Activated T-helper 17 cell treated with anti-CD3 and anti-CD28 coated beads, Interleukin-2, amount 50 U/mL, for 72 hours (primary cell): ENCODE measurements at regions not wholly inside any gene's neighbourhood (a gene's known extent, or its start where the extent isn't known, plus 50 kb on each side); places are given as distances from the start of the nearest gene placed in this dataset.
A peak's percentile ranks its signal among the peaks of the same experiment; 100 is the strongest.

Source experiments
- ATAC-seq: fragments of 150-1000 bp; cut with Tn5 transposase; replicated peaks from 2 replicates; pipeline ENCODE4 v1.10.0; 2021; ENCODE audit warnings: mild to moderate bottlenecking, moderate library complexity
- H3K27ac Mint-ChIP-seq: one replicate; pipeline ENCODE4 v1.8.0; 2022; ENCODE audit warnings: mixed read lengths
- H3K27me3 Mint-ChIP-seq: one replicate; pipeline ENCODE4 v1.8.0; 2022; ENCODE audit warnings: mixed read lengths
- H3K36me3 Mint-ChIP-seq: one replicate; pipeline ENCODE4 v1.8.0; 2022; ENCODE audit warnings: low read depth, mild to moderate bottlenecking, mixed read lengths
- H3K4me1 Mint-ChIP-seq: one replicate; pipeline ENCODE4 v1.8.0; 2022; ENCODE audit warnings: mixed read lengths
- H3K4me3 Mint-ChIP-seq: one replicate; pipeline ENCODE4 v1.8.0; 2022; ENCODE audit warnings: mild to moderate bottlenecking, mixed read lengths
- H3K9me3 Mint-ChIP-seq: one replicate; pipeline ENCODE4 v1.8.0; 2022; ENCODE audit warnings: mixed read lengths

DNA sequence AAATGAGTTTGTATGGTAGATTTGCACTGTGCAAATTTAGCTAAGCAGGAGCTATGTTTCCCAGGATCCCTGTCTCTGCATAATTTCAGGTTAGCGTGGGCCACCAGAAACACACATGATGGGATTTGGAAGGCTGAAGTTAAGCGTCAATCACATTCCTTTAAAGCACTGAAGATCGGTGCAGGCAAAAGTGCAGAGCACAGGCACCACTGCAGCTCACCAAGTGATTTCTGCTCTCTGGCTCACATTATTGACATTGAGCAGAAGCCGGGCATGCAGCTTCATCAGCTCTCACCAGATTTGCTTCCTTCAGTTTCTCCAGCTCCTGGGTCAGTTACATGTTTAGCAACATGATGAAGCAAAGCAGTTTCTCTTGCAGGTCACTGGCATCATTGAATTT is 256.4 kb upstream of the TGFBR2 start:
- peaks cover 8% of the 10 kb centered on the region for H3K27me3 Mint-ChIP-seq
- H3K27ac Mint-ChIP-seq, result no peak overlapping the region
- H3K4me3 Mint-ChIP-seq, result no peak overlapping the region
- peaks cover 55% of the 10 kb centered on the region for H3K4me1 Mint-ChIP-seq
- H3K36me3 Mint-ChIP-seq, result no peaks in the 10 kb centered on the region
- H3K9me3 Mint-ChIP-seq, result no peaks in the 10 kb centered on the region
- ATAC-seq, result no peak

DNA sequence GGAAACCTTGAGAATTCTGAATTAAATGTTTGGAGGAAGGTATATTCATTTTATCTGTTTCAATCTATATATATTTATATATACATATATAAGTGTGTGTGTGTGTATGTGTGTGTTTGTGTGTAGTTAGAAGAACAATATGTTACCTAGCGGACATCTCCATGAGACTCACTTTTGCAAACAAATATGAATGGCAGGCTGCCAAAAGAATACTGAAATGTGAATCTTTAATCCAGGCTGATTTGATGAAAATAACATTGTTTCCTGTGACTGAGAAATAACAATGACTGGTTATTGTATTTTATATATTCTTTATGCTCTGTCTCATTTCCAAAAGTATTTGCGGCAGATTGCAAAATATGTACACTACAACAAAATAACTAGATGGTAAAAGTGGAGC is 255.5 kb upstream of the TGFBR2 start:
- H3K9me3 Mint-ChIP-seq, result no peaks in the 10 kb centered on the region
- peaks cover 8% of the 10 kb centered on the region for H3K27me3 Mint-ChIP-seq
- no peaks in the 10 kb centered on the region for H3K36me3 Mint-ChIP-seq
- H3K27ac Mint-ChIP-seq, result no peak overlapping the region
- H3K4me3 Mint-ChIP-seq, result no peak overlapping the region
- ATAC-seq, result no peak
- H3K4me1 Mint-ChIP-seq, result peaks cover 50% of the 10 kb centered on the region

DNA sequence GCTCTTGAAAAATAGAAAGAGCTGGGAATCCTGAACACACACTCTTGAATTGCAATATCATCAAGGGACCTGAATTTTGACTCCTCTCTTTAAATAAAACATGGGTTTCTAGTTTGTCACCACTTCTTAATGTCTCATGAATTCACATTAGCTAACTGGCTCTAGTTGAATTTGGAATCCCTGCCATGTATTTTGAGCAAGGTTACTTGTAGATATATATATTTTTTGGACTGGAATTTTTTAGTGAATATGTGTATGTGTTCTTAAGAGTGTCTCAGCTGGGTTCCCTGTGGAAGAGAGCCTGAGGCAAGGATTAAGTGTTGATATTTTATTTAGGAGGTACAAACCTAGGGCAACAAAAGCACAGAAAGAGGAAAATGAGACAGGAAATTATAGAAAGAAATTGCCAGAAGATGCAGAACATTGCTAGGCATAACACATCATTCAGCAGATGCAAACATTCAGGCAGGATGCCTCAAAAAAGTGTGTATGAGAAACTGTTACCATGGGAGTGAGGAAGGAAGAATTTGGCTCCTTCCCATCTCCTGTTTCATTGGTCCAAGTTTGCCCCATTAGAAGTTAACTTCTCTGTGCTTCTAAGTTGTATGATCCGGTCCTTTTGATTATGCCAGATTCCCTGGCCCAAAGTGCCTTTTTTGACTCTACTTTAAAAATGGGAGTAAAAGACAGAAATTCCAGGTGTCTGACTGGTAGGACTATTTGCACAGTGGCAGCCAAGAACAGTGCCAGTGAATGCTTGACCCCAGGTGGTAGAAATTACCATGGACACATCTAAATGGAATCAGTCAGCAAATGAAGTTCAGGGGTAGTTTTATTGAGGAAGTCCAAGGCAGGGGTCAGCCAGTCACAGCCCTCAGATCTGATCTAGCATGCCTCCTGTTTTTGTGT is 253.7 kb upstream of the TGFBR2 start:
- H3K27ac Mint-ChIP-seq, result peak overlapping the region; percentile 28
- H3K4me1 Mint-ChIP-seq, result peaks cover 38% of the 10 kb centered on the region
- peaks cover 12% of the 10 kb centered on the region for H3K27me3 Mint-ChIP-seq
- H3K36me3 Mint-ChIP-seq, result no peaks in the 10 kb centered on the region
- no peaks in the 10 kb centered on the region for H3K9me3 Mint-ChIP-seq
- peak overlapping the region; percentile 16 for H3K4me3 Mint-ChIP-seq
- ATAC-seq, result no peak

DNA sequence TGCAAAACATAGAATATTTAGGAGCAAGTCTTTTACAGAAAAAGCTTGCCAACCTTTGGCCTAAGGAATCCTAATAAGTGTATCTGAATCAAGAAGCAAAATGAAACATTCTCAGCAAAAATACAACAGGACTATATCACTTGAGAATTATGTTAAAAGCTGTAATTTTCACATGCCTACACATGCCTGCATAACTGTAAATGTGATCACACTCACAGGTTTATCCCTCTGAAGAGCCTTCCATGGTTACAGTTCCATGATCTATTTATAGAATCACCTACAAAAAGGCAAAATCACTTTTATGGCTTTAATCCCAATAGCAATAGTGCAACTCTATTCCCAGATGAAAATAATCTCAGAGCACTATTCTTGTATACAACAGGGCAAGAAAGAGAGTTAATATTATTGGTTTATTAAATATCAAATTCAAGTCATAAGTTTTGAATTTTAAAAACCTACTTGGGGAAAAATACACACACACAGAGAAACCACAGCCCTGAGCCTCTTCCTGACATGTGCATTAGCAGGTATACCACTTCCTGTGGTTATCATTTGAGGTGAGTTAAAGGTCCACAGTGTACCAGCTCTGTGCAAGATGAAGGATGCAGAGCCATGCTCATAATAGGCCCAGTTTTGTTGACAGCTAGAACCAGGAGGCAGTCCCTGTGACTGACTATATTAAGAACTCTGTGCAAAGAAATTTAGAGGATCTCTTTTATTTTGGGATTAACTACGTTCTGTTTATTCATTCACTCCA is 252.5 kb upstream of the TGFBR2 start:
- H3K4me3 Mint-ChIP-seq, result peak overlapping the region; percentile 54
- H3K9me3 Mint-ChIP-seq, result no peaks in the 10 kb centered on the region
- H3K27ac Mint-ChIP-seq, result peak overlapping the region; percentile 76
- peaks cover 16% of the 10 kb centered on the region for H3K27me3 Mint-ChIP-seq
- peak; percentile 100 for ATAC-seq
- no peaks in the 10 kb centered on the region for H3K36me3 Mint-ChIP-seq
- H3K4me1 Mint-ChIP-seq, result peaks cover 27% of the 10 kb centered on the region

DNA sequence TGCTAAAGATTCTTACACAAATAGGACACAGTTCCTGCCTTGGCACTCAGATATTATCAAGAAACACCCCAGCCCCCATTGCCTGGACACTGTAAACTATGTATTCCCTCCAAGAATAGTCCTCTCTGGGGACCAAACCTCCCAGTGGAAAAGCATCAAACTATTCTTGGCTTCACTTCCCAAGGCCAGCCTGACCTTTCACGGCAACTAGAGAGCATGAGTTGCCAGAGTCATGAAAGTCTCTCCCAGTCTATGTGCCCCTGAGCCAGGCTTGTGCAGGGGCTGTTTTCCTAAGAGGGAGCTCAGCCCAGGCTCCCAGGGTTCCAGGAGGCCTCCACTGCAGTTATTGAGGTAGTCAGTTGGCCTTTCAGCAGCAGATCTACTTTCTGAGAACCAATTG is 251.9 kb upstream of the TGFBR2 start:
- Mint-ChIP-seq H3K27me3 (peaks cover 16% of the 10 kb centered on the region), H3K9me3 (no peaks in the 10 kb centered on the region), H3K4me1 (peaks cover 21% of the 10 kb centered on the region), H3K36me3 (no peaks in the 10 kb centered on the region), H3K4me3 (peak overlapping the region; percentile 54), H3K27ac (peak overlapping the region; percentile 76)
- ATAC-seq, result no peak

DNA sequence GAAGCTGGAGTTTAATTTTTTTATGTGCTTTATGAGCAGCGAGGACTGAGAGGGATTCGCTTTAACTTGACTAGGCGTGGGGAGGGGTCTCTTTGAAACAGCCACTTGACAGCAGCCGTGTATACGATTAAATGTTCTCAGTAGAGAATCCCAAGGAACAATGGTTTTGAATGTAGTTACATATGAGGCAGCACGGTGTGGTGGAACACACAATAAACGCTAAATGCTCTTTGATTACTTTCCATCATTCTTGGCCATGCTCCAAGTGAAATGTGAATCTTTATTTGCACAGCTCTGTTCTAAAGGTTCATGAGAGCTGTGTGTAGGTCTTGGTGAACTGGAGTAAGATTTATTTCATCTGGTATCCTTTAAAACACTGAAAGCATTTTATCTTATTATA is 251.4 kb upstream of the TGFBR2 start:
- Mint-ChIP-seq H3K36me3 (no peaks in the 10 kb centered on the region), H3K4me1 (peaks cover 21% of the 10 kb centered on the region), H3K27me3 (peaks cover 16% of the 10 kb centered on the region), H3K4me3 (no peak overlapping the region), H3K27ac (peak overlapping the region; percentile 76), H3K9me3 (no peaks in the 10 kb centered on the region)
- ATAC-seq, result no peak

DNA sequence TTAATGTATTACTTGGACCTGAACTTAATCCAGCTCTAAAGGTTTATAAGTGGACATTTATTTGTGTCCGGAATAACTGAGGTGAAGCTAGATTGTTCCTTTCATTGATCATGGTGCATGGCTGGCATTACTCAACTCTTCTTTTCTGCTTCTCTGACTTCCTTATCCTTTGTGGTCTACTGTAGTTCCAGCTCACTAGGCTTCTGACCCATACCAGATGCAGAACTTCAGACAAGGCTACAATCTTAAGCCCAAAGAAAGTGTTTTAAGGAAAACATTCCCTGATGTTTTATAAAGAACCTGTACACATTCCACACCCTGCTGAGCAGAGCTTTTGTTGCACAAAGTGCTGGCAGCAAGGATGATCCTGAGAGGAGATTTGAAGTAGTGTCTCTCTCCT is 250.8 kb upstream of the TGFBR2 start:
- Mint-ChIP-seq H3K36me3 (no peaks in the 10 kb centered on the region), H3K27me3 (peaks cover 16% of the 10 kb centered on the region), H3K4me1 (peaks cover 17% of the 10 kb centered on the region), H3K27ac (no peak overlapping the region), H3K4me3 (no peak overlapping the region), H3K9me3 (no peaks in the 10 kb centered on the region)
- ATAC-seq, result no peak

DNA sequence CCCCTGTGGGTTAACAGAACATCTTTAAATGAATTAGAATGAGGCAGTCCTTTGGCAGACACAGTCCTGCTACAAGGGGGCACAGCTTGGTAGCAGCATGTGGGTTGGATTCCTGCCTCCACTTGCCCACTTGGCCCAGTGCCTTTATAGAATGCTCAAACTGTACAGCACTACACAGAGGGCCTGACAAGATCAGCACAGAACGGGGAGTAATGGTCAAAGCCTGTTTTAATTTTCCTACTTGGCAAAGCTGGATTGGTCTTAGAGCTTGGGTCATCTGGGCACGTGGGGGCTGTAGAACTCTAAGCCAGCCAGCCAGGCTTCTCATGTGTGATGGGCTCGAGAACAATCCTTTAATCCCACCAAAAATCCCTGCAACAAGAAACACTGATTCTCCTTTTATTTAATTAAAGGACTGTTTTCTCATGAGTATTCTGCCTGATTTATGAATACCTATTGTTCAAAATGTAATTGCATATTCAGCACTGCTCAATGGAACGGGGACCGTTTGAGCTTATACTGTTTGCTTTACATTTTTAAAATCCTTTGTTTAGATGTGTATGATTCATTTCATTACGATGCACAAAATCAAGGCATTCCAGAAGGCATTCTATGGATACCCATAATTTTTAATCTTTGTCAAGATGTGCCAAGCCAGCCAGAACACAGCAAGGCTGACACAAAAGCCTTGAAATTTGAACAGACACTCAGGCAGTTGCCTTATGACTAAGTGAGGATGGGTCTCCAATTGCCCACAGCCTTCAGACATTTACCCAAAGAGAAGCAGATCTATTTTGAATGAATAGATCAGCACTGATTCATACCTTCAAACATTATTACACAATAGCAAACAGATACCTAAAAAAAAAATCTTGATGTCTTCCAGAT is 249.3 kb upstream of the TGFBR2 start:
- Mint-ChIP-seq H3K4me3 (no peak overlapping the region), H3K27ac (no peak overlapping the region), H3K36me3 (no peaks in the 10 kb centered on the region), H3K4me1 (peaks cover 15% of the 10 kb centered on the region), H3K27me3 (peaks cover 13% of the 10 kb centered on the region), H3K9me3 (no peaks in the 10 kb centered on the region)
- ATAC-seq, result no peak

DNA sequence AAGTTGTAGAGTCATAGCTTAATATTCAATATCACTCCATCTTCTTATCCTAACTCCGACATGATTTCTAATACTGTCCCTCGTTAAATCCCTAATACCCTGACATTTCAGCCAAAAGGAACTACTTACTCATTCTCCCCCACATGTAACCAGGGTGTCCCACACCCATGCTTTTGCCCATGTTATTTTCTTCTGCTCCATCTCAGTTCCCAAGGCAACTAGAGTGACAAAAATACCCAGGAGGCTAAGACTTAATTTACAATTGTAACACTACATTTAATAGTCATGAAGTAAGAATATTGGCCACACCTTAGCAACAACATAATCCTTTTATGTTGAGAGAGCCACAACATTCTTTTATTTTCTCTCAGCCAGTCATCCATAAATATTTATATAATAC is 248.5 kb upstream of the TGFBR2 start:
- no peak for ATAC-seq
- no peaks in the 10 kb centered on the region for H3K9me3 Mint-ChIP-seq
- peaks cover 15% of the 10 kb centered on the region for H3K4me1 Mint-ChIP-seq
- no peaks in the 10 kb centered on the region for H3K36me3 Mint-ChIP-seq
- peaks cover 8% of the 10 kb centered on the region for H3K27me3 Mint-ChIP-seq
- no peak overlapping the region for H3K27ac Mint-ChIP-seq
- no peak overlapping the region for H3K4me3 Mint-ChIP-seq

DNA sequence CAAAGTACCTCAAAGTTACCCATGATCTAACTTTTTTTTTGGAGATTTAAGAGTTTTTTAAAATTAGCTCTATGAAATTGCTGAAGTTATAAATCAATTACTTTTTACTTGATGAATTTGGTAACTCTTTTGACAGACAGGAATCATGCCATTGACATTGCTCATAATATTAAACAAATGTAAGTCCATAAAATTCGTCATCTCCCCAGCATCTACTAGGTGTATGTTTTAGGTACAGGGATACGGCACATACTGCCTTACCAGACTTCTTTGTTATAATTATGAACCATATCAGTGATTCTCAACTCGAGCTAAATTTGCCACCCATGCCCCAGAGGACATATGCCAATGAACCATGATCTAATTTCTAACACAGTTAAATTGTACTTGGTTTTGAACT is 247.5 kb upstream of the TGFBR2 start:
- peaks cover 12% of the 10 kb centered on the region for H3K4me1 Mint-ChIP-seq
- H3K27ac Mint-ChIP-seq, result no peak overlapping the region
- no peak for ATAC-seq
- H3K27me3 Mint-ChIP-seq, result peaks cover 8% of the 10 kb centered on the region
- H3K9me3 Mint-ChIP-seq, result no peaks in the 10 kb centered on the region
- H3K4me3 Mint-ChIP-seq, result no peak overlapping the region
- H3K36me3 Mint-ChIP-seq, result no peaks in the 10 kb centered on the region

DNA sequence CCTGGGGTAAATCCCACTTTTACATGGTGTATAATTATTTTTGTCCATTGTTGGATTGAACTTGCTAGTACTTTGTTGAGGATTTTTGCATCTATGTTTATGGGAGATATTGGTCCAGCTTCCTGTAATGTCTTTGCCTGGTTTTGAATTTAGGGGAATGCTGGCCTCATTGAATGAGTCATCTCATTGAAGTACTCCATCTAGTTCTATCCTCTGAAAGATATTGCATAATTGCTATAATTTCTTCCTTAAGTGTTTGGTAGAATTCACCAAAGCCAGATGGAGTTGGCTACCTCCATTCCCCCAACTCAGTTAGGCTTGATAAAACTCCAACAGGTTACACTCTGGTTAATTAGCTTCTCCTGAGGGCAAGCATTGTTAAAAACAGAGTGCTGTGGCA is 237.4 kb upstream of the TGFBR2 start:
- Mint-ChIP-seq H3K36me3 (no peaks in the 10 kb centered on the region), H3K27me3 (peaks cover 6% of the 10 kb centered on the region), H3K4me3 (no peak overlapping the region), H3K9me3 (no peaks in the 10 kb centered on the region), H3K27ac (no peak overlapping the region), H3K4me1 (no peaks in the 10 kb centered on the region)
- no peak for ATAC-seq

DNA sequence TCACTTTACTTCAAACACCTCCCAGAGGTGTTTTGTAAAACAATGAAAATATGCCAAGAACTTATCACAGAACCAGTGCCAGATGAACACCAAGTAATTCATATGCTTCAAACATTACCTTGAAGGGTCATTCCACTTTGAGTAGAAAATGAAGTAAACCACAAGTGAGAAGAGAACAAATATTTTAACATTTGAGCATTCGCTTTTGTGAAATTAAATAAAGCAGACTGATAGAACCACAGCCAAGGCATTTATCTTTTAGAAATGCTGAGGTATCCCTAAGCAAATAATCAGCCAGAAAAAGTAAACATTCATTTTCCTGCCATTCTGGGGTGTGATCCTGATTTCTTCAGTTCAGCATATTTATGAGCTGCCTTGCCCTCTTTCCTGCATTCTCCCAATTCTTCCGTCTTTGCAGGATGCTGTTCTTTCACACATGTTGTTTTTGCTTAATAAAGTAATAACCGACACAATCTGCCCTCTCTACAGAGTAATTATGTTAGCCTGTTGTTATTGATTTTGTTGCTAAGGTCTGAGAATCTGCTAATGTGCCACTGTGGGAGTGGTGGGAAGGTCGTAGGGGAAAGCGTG is 235.6 kb upstream of the TGFBR2 start:
- no peak overlapping the region for H3K27ac Mint-ChIP-seq
- H3K9me3 Mint-ChIP-seq, result no peaks in the 10 kb centered on the region
- H3K36me3 Mint-ChIP-seq, result no peaks in the 10 kb centered on the region
- no peak overlapping the region for H3K4me3 Mint-ChIP-seq
- H3K27me3 Mint-ChIP-seq, result peaks cover 6% of the 10 kb centered on the region
- H3K4me1 Mint-ChIP-seq, result no peaks in the 10 kb centered on the region
- ATAC-seq, result no peak

DNA sequence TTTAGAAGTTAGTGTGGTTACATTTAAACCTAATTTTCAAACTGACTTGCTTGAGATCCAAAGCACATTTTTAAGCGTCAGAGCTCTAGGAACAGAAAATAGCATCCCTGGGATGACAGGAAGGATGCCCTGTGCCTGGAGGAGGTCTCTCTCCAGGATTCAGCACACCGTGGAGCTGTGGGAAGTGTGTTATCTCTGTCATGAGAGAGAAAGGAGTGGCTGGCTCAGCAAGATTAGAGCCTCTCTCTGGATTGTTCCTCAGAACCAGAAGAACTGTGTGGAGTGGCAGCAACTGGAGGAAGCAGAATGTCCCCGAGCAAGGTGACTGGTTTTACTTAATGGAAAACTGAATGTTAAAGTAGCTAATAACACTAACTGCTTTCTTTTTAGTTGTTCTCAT is 233.6 kb upstream of the TGFBR2 start:
- H3K36me3 Mint-ChIP-seq, result no peaks in the 10 kb centered on the region
- H3K27me3 Mint-ChIP-seq, result peaks cover 6% of the 10 kb centered on the region
- ATAC-seq, result no peak
- H3K4me3 Mint-ChIP-seq, result no peak overlapping the region
- no peaks in the 10 kb centered on the region for H3K4me1 Mint-ChIP-seq
- H3K27ac Mint-ChIP-seq, result no peak overlapping the region
- no peaks in the 10 kb centered on the region for H3K9me3 Mint-ChIP-seq

DNA sequence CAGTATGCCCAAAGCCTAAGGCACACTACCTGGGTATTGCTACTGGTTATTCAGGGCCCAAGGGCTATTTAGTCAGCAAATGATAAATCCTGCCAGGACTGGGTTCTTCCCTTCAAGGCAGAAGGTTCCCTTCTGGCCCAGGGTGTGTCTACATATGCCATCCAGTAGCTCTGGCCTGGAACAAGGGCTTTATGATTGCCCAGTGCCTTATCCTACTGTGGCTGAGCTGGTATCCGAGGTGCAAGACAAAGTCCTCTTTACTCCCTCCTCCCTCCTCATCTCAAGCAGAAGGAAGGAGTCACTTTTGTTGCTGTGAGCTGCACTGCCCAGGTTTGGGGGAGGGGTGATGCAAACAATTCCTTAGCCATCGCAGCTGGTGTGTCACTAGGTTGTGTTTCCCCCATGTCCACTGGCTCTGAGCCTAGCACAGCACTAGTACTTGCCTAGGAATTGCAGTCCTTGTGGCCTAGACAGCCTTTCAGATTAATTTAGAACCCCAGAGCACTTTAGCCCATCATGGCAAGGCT is 221.8 kb upstream of the TGFBR2 start:
- H3K27me3 Mint-ChIP-seq, result peaks cover 3% of the 10 kb centered on the region
- no peaks in the 10 kb centered on the region for H3K4me1 Mint-ChIP-seq
- H3K9me3 Mint-ChIP-seq, result peaks cover 4% of the 10 kb centered on the region
- no peaks in the 10 kb centered on the region for H3K36me3 Mint-ChIP-seq
- no peak for ATAC-seq
- no peak overlapping the region for H3K4me3 Mint-ChIP-seq
- H3K27ac Mint-ChIP-seq, result no peak overlapping the region
